Activated CD4-positive, alpha-beta T cell treated with anti-CD3 and anti-CD28 coated beads for 36 hours (primary cell): ENCODE measurements at regions not wholly inside any gene's neighbourhood (a gene's known extent, or its start where the extent isn't known, plus 50 kb on each side); places are given as distances from the start of the nearest gene placed in this dataset.

Experiments
- ATAC-seq: fragments of 200-7000 bp; cut with Tn5 transposase; one replicate; pipeline ENCODE4 v1.10.0; 2021; ENCODE audit warnings: mild to moderate bottlenecking, moderate library complexity
- CTCF ChIA-PET: fragments of 350-600 bp; sonication (Branson Sonifier 250); formaldehyde crosslinking; loops from one replicate; lab custom pipeline; 2021; ENCODE audit warnings: antibody characterized with exemption; lab: Charles Lee
- POLR2A ChIA-PET: fragments of 350-600 bp; sonication (Branson Sonifier 250); formaldehyde crosslinking; loops from one replicate; lab custom pipeline; 2021; ENCODE audit warnings: antibody characterized with exemption, inconsistent platforms; lab: Charles Lee
- DNase-seq: peaks from one replicate; pipeline ENCODE4 v3.0.0-alpha.2; 2020
- H3K27ac Mint-ChIP-seq: one replicate; pipeline ENCODE4 v1.8.0; 2021; ENCODE audit warnings: mixed read lengths
- H3K27me3 Mint-ChIP-seq: one replicate; pipeline ENCODE4 v1.8.0; 2021; ENCODE audit warnings: mixed read lengths
- H3K36me3 Mint-ChIP-seq: one replicate; pipeline ENCODE4 v1.8.0; 2021; ENCODE audit warnings: low read depth, mixed read lengths
- H3K4me1 Mint-ChIP-seq: one replicate; pipeline ENCODE4 v1.8.0; 2021; ENCODE audit warnings: mixed read lengths
- H3K4me3 Mint-ChIP-seq: one replicate; pipeline ENCODE4 v1.8.0; 2021; ENCODE audit warnings: mild to moderate bottlenecking, moderate library complexity, mixed read lengths
- H3K9me3 Mint-ChIP-seq: one replicate; pipeline ENCODE4 v1.8.0; 2021; ENCODE audit warnings: low read depth, mixed read lengths
- intact Hi-C, 2 experiments: fragments of 100-400 bp; cut with DNase I in 1 of 2; cut with micrococcal nuclease in 1 of 2; formaldehyde crosslinking; loops; one replicate each; pipeline versions ENCODE4 v1.14.2 to v1.15.1; 2022 to 2024; cut with DNase I, micrococcal nuclease

DNA sequence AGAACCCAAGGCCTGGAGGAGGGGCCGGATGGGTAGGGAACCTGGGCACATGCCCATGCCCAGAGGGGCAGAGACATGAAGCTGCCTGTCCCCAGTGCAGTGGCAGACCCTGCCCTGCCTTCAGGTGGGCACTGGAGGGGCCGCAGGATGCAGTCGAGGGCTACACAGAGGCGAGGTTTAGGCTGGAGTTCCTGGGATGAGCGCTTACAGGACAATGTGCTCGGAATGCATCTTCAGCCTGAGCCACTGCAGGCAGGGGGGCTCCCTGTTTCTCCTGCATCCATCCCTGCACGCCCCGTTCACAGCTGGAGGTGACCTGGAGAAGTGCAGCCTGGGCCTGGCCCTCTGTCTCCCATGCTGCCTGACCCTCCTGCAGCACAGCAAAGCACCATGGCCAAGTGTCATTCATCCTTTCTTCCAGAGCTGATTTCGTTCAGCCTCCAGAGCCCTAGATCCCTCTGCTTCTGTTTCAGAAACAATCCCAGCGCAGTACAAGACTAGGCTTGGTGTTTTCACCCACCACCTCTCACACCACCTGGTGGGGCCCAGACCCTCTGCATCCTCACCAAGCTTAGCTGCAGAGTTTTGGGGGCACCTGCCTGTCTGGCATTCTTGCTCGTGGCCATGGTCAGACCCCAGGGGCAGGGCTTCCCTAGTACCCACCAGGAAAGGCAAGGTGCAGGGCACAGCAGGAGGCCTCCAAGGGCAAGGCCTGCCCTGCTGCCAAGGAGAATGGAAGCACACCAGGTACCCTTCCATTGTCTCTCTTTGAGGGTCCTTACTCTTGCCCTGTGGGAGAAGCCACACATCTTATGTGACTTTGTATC, 311.9 kb downstream of the TCERG1L start:
- no peaks in the 10 kb centered on the region for H3K36me3 Mint-ChIP-seq
- POLR2A ChIA-PET = no interaction called here
- CTCF ChIA-PET = no interaction called here
- no peaks in the 10 kb centered on the region for H3K4me1 Mint-ChIP-seq
- H3K9me3 Mint-ChIP-seq = no peaks in the 10 kb centered on the region
- H3K4me3 Mint-ChIP-seq = no peak overlapping the region
- intact Hi-C loops = no loop called here
- ATAC-seq (no peak), DNase-seq (no peak)
- no peak overlapping the region for H3K27ac Mint-ChIP-seq
- no peaks in the 10 kb centered on the region for H3K27me3 Mint-ChIP-seq

DNA sequence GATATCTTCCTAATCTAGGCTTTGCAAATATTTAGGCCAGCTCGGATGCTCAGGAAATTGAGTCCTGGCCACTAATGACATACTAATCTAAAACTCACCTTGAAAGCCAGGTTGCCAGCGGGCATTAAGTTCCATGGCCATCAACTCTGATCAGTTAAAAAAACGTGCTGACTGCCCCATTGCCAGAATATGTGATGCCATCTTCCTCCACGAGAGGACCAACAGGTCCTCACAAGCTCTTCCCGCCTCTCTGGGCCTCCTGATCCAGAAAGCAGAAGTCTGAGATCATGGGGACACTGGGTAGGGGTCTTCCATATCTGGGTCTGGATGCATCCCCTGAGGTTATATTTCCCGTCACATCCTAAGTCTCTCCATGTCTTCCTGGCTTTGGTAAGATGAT, 311.3 kb downstream of the TCERG1L start:
- no peak overlapping the region for H3K4me3 Mint-ChIP-seq
- ATAC-seq (no peak), DNase-seq (no peak)
- intact Hi-C loops = no loop called here
- no peaks in the 10 kb centered on the region for H3K4me1 Mint-ChIP-seq
- ChIA-PET CTCF (no interaction called here), POLR2A (no interaction called here)
- H3K27ac Mint-ChIP-seq = no peak overlapping the region
- no peaks in the 10 kb centered on the region for H3K36me3 Mint-ChIP-seq
- H3K27me3 Mint-ChIP-seq = no peaks in the 10 kb centered on the region
- H3K9me3 Mint-ChIP-seq = no peaks in the 10 kb centered on the region

DNA sequence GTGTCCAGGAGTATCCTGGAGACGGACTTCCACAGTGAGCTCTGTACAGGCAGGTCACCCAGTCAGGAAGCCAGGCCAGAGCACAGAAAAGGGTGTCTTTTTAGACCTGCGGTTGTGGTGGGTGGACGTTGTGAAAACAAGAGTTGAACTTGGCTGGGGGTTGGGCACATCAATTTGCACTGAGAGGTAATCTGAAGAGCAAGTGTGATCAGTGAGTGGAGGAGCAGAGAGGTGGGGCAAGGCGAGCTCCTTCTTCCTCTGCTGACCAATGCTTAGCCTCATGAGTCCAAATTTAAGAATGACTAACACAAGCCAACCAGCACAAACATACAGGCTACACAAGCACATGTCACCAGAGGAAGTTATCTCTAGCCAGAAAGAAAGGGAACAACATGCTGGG, 310.8 kb downstream of the TCERG1L start:
- Mint-ChIP-seq H3K27me3 (no peaks in the 10 kb centered on the region), H3K9me3 (peaks cover 2% of the 10 kb centered on the region), H3K27ac (no peak overlapping the region), H3K36me3 (no peaks in the 10 kb centered on the region), H3K4me1 (no peaks in the 10 kb centered on the region), H3K4me3 (no peak overlapping the region)
- ATAC-seq = no peak
- CTCF ChIA-PET = no interaction called here
- no peak for DNase-seq
- intact Hi-C loops = no loop called here
- POLR2A ChIA-PET = interaction anchor here (0.6 kb wide), 1 partner anchor 293 kb away, joined by 4 read pairs; no protein-coding TSS in a partner anchor

DNA sequence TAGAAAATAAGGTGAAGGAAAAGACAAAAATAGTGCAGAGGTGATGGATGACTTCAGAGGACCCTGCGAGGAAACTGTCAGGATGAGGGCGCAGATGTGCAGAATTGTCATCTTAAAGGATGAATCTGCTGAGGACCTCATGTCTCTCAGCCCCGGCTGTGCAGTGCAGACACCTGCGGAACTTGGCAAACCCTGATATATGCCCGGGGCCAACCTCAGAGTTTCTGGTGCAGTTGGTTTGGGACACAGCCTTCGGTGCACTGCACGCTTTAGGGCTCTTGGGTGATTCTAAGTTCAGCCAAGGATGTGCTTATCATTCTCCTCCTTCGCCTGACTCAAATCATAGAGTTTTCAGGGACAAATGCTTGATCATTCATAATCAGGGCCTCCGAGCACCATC, 310.1 kb downstream of the TCERG1L start:
- no peak overlapping the region for H3K27ac Mint-ChIP-seq
- no peak for ATAC-seq
- H3K27me3 Mint-ChIP-seq = no peaks in the 10 kb centered on the region
- CTCF ChIA-PET = no interaction called here
- H3K4me3 Mint-ChIP-seq = no peak overlapping the region
- POLR2A ChIA-PET = no interaction called here
- no peak for DNase-seq
- peaks cover 2% of the 10 kb centered on the region for H3K9me3 Mint-ChIP-seq
- intact Hi-C loops = no loop called here
- H3K36me3 Mint-ChIP-seq = no peaks in the 10 kb centered on the region
- H3K4me1 Mint-ChIP-seq = no peaks in the 10 kb centered on the region

DNA sequence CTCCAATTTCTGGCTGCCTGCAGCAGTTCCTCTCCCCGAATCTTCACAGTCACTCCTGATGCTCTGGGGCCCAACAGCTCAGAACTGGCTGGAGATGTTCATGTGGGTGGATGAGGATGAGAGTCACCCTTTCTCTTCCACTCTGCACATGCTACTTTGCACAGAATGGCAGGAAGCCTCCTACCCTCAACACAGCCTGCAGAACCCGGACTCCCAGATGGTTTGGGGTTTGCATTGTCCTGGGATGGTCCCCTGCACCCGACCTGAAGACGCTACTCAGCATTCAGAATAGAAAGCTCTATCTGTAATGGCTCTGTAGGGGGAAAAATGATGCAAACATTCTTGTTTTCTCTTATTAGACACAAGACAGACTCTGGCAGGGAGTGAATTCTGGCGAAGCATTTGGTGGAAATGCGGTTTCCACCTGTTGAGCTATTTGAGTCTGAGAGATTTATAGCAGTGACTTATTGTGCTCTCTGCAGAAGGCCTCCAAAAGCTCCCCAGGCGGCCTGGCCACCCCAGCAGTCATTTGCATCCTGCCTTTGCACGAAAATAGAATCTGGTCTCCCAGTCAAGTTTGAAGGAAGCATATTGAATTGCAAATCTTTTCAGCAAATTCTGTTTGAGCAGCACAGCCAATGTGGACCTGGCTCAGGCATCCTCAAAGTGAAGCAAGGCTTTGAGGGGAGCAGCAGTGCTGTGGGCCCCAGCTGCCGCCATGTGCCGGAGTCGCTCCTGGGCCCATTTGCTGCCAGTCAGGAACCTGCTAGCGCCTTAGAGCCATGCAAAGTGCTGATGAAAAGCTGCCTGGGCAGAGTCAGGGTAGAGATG, 309.3 kb downstream of the TCERG1L start:
- Mint-ChIP-seq H3K36me3 (no peaks in the 10 kb centered on the region), H3K27ac (no peak overlapping the region), H3K4me3 (no peak overlapping the region), H3K4me1 (no peaks in the 10 kb centered on the region), H3K9me3 (peaks cover 2% of the 10 kb centered on the region), H3K27me3 (no peaks in the 10 kb centered on the region)
- CTCF ChIA-PET = no interaction called here
- POLR2A ChIA-PET = no interaction called here
- no peak for DNase-seq
- no peak for ATAC-seq
- intact Hi-C loops = no loop called here

DNA sequence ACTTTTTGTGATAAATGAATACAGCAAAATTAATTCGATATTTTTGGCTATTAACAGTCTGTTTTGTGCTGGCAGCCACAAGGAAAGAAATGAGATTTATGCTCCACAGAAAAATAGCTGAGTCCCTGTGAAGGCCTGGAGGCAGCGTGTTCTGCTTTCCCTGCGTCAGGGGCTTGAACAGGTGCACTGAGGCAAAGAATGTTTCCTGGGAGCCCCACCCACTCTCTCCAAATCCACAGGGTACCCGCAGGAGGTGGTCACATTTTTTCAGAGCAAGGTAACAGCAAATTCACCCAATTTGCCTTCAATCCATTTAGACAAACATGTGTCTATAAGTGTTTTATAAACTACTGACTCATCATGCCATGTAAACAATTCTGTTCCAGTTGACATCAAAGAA, 308.1 kb downstream of the TCERG1L start:
- H3K4me3 Mint-ChIP-seq = no peak overlapping the region
- no peak overlapping the region for H3K27ac Mint-ChIP-seq
- H3K9me3 Mint-ChIP-seq = peaks cover 2% of the 10 kb centered on the region
- H3K36me3 Mint-ChIP-seq = no peaks in the 10 kb centered on the region
- no peak for DNase-seq
- CTCF ChIA-PET = no interaction called here
- no peaks in the 10 kb centered on the region for H3K4me1 Mint-ChIP-seq
- no peak for ATAC-seq
- intact Hi-C loops = no loop called here
- POLR2A ChIA-PET = no interaction called here
- no peaks in the 10 kb centered on the region for H3K27me3 Mint-ChIP-seq

DNA sequence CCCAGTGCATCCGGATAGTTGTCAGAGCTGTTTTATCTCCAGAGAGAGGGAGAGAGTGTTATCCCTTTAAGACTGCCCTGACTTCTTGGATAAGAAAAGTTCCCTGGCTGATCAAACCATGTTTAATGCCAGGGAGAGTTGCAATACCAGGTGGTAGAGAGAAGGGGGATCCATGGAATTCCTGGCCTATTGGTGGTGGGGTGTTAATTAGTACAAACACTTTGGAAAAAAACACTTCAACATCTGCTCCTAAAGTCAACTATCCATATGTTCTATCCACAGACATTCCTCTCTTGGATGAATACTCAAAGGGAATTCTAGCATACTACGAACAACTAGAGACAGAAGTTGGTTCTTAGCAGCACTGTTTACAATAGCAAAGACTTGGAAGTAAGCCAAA, 307.2 kb downstream of the TCERG1L start:
- Mint-ChIP-seq H3K4me1 (no peaks in the 10 kb centered on the region), H3K9me3 (peaks cover 2% of the 10 kb centered on the region), H3K36me3 (no peaks in the 10 kb centered on the region), H3K27me3 (no peaks in the 10 kb centered on the region), H3K27ac (no peak overlapping the region), H3K4me3 (no peak overlapping the region)
- no peak for DNase-seq
- ATAC-seq = no peak
- CTCF ChIA-PET = no interaction called here
- intact Hi-C loops = no loop called here
- POLR2A ChIA-PET = no interaction called here

DNA sequence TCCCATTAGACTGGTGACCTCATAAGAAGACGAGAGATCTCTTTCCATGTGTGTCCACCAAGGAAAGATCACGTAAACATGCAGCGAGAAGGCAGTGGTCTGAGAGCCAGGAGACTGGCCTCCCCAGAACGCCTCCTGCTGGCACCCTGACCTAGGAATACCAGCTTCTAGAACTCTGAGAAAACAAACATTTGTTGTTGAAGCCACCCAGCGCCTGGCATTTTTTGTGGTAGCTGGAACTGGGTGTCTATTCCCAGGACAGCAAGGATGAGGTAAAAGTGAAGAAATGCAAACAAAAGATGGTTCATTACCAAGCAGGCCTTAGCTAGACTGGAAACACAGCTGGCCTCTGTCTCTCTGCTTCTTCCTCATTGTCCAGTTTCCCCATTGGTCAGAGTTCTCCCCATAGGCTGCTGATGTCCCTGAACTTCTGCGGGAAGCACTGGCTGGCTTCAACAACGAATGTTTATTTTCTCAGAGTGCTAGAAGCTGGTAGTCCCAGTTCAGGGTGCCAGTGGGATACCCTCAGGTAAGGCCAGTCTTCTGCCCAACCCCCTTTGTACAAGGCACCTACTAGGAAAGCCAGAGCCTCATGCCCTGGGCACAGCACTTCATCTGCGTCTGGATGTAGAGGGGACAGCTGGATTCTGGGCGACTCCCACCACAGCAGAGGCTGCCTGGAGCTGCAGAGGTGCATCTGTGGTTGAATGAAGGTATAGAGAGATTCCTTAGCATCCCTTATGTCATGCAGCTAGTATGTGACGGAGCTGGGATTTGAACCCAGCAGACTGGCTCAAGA, 304.9 kb downstream of the TCERG1L start:
- intact Hi-C loops = no loop called here
- no peak for ATAC-seq

DNA sequence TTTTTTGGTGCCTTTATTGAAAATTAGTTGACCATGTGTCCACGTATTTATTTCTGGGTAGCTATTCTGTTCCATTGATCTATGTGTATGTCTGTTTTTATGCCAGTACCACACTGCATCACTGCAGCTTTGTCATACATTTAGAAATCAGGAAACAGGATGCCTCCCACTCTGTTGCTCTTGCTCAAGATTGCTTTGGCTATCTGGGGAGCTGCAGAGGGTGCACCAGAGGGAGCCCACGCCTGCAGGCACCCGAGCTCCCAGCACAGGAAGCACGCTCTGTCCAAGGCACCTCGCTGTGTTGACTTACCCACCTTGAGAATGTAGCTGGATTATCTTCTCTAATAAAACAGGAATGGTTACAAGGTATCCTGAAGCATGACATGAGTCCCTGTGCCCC, 301.7 kb downstream of the TCERG1L start:
- Mint-ChIP-seq H3K4me3 (no peak overlapping the region), H3K9me3 (peaks cover 2% of the 10 kb centered on the region), H3K27me3 (no peaks in the 10 kb centered on the region), H3K36me3 (no peaks in the 10 kb centered on the region), H3K27ac (no peak overlapping the region), H3K4me1 (no peaks in the 10 kb centered on the region)
- ATAC-seq (no peak), DNase-seq (no peak)
- CTCF ChIA-PET = no interaction called here
- intact Hi-C loops = no loop called here
- POLR2A ChIA-PET = no interaction called here

More for the DNA sequence above, 304.9 kb downstream of the TCERG1L start:
- no peak overlapping the region for H3K4me3 Mint-ChIP-seq
- H3K27ac Mint-ChIP-seq = no peak overlapping the region
- ChIA-PET CTCF (no interaction called here), POLR2A (no interaction called here)
- no peak for DNase-seq
- no peaks in the 10 kb centered on the region for H3K36me3 Mint-ChIP-seq
- H3K4me1 Mint-ChIP-seq = no peaks in the 10 kb centered on the region
- peaks cover 2% of the 10 kb centered on the region for H3K9me3 Mint-ChIP-seq
- no peaks in the 10 kb centered on the region for H3K27me3 Mint-ChIP-seq

DNA sequence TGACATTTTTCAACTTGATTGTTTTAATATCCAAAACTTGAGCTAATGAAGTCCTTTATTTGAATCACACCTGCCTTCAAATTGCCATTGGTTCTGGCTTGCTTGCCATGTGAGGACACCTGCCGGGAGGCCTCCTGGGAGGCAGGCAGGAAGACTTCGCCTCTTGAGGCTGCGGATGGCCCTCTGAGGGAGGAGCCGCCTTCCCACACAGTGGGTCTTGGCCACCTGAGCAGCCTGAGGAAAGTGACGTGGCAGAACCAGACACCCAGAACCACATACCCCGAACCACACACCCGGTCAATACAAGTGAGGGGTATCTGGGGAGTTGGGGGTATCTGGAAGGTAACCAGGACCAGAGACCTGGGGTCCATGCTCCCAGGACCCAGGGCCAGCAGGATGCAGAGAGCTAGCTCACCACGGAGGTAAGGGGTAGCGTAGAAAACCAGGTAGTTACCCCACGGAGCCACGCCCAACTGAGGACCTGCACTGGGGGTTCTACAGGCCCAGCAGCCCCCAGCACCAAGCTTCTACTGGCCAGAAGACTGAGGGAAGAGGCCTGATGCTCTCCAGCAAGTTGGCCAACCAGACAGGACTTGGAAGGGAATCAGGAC, 300.5 kb downstream of the TCERG1L start:
- Mint-ChIP-seq H3K9me3 (no peaks in the 10 kb centered on the region), H3K27ac (no peak overlapping the region), H3K4me1 (no peaks in the 10 kb centered on the region), H3K27me3 (no peaks in the 10 kb centered on the region), H3K4me3 (no peak overlapping the region), H3K36me3 (no peaks in the 10 kb centered on the region)
- ChIA-PET POLR2A (no interaction called here), CTCF (no interaction called here)
- no peak for DNase-seq
- intact Hi-C loops = no loop called here
- no peak for ATAC-seq

DNA sequence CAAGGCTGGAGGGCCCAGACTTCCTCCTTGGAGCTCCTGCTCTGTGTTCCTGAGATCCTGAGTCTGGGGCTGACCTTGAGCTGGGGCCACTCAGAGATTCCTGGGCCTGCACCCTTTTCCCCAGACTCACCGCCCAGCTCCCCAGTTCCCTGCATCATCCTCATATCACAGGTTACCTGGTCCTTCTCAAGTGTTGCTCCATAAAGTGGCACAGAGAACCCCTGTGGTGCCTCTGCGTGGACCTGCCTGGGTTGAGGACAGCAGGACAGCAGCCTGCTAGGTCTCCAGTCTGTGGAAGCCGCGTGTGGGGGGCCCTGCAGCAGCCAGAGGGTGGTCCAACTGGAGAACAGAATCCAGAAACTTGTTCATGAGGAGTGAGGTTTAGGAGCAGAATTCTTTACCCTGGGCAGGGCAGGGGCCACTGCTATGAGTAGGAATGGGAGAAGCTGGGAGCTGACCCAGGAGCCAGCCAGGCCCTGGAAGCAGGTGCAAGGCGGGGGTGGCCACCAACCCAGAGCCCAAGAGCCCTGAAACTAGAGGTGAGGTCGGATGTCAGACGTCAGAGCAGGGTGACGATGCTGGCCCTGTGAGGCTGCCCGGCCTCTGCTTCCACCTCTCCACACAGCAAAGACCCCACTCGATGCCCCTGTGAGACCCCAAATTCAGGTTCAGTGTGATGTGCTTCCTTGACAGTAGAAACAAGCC, 299.4 kb downstream of the TCERG1L start:
- Mint-ChIP-seq H3K9me3 (no peaks in the 10 kb centered on the region), H3K27me3 (no peaks in the 10 kb centered on the region), H3K36me3 (no peaks in the 10 kb centered on the region), H3K27ac (no peak overlapping the region), H3K4me3 (no peak overlapping the region), H3K4me1 (no peaks in the 10 kb centered on the region)
- ChIA-PET CTCF (no interaction called here), POLR2A (no interaction called here)
- no peak for ATAC-seq
- intact Hi-C loops = no loop called here
- no peak for DNase-seq
